Hepatocyte (in vitro differentiated cells): ENCODE measurements at regions not wholly inside any gene's neighbourhood (a gene's known extent, or its start where the extent isn't known, plus 50 kb on each side); places are given as distances from the start of the nearest gene placed in this dataset.

Experiments used
- DNase-seq: peaks from one replicate; pipeline ENCODE4 v3.0.0-alpha.2; 2016; ENCODE audit warnings: low spot score
- H2AFZ ChIP-seq: fragments of 200-600 bp; sonication (generic); 2 replicates; pipeline ENCODE4 v1.6.0; 2016; ENCODE audit warnings: antibody characterized with exemption, mild to moderate bottlenecking
- H3K27ac ChIP-seq: fragments of 200-600 bp; sonication (generic); 2 replicates; pipeline ENCODE4 v1.5.1; 2016; ENCODE audit warnings: mild to moderate bottlenecking
- H3K27me3 ChIP-seq: fragments of 200-600 bp; sonication (generic); 2 replicates; pipeline ENCODE4 v1.6.1; 2016
- H3K36me3 ChIP-seq: fragments of 200-600 bp; sonication (generic); replicated peaks from 2 replicates; pipeline ENCODE4 v1.5.1; 2016; ENCODE audit warnings: low read depth; ENCODE audit not compliant: insufficient read depth
- H3K4me1 ChIP-seq: fragments of 200-600 bp; sonication (generic); 2 replicates; pipeline ENCODE4 v1.5.1; 2016; ENCODE audit warnings: mild to moderate bottlenecking, moderate library complexity; ENCODE audit not compliant: insufficient read depth
- H3K4me2 ChIP-seq: fragments of 200-600 bp; sonication (generic); 2 replicates; pipeline ENCODE4 v1.6.0; 2016
- H3K4me3 ChIP-seq: fragments of 200-600 bp; sonication (generic); 2 replicates; pipeline ENCODE4 v1.5.1; 2016; ENCODE audit warnings: mild to moderate bottlenecking
- H3K79me2 ChIP-seq: fragments of 200-600 bp; sonication (generic); 2 replicates; pipeline ENCODE4 v1.6.0; 2017; ENCODE audit warnings: mild to moderate bottlenecking
- H3K9me2 ChIP-seq: fragments of 200-600 bp; sonication (generic); replicated peaks from 2 replicates; pipeline ENCODE4 v1.6.0; 2017; ENCODE audit warnings: mild to moderate bottlenecking; ENCODE audit not compliant: insufficient read depth
- H3K9me3 ChIP-seq: fragments of 200-600 bp; sonication (generic); 2 replicates; pipeline ENCODE4 v1.5.1; 2016; ENCODE audit warnings: low read depth, mild to moderate bottlenecking
- H4K20me1 ChIP-seq: fragments of 200-600 bp; sonication (generic); 2 replicates; pipeline ENCODE4 v1.6.0; 2016; ENCODE audit warnings: mild to moderate bottlenecking; ENCODE audit not compliant: insufficient read depth, poor library complexity, severe bottlenecking
- EZH2 ChIP-seq: fragments of 200-600 bp; sonication (generic); IDR thresholded peaks from 2 replicates; pipeline ENCODE4 v1.6.1; 2016; ENCODE audit warnings: antibody characterized with exemption, mild to moderate bottlenecking, borderline replicate concordance
- EZH2phosphoT487 ChIP-seq: fragments of 200-600 bp; sonication (generic); IDR thresholded peaks from one replicate; pipeline ENCODE4 v1.6.1; 2018; ENCODE audit warnings: antibody characterized with exemption, mild to moderate bottlenecking, low read depth, moderate library complexity; ENCODE audit not compliant: unreplicated experiment, severe bottlenecking
- WGBS: methylation state at CpG from one replicate; pipeline ENCODE4 v1.1.6; 2016; ENCODE audit warnings: low lambda C conversion rate; ENCODE audit errors: missing lambda C conversion rate; 5-methylcytosine and 5-hydroxymethylcytosine counted together
- TF ChIP-seq, protein P1 (sequence below): fragments of 200-600 bp; sonication (generic); IDR thresholded peaks from 2 replicates; pipeline ENCODE4 v1.5.1; 2016; ENCODE audit warnings: antibody characterized with exemption, mild to moderate bottlenecking; ENCODE audit not compliant: poor library complexity

DNA sequence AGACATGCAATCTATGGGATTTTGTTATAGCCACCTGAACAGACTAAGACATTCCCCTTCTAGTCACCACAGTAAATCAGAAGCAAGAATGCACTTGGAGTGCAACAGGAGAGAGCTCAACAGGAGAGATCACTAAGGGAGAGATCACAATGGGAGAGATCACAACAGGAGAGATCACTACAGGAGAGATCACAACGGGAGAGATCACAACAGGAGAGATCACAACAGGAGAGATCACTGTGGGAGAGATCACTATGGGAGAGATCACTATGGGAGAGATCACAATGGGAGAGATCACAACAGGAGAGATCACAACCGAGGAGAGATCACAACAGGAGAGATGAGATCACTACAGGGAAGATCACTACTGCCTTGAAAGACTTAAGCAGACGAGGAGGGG is 238.5 kb upstream of the PITRM1 start:
- Histone ChIP-seq H3K4me1 (no peaks in the 10 kb centered on the region), H3K27me3 (no peaks in the 10 kb centered on the region), H2AFZ (no peak overlapping the region), H3K9me3 (no peaks in the 10 kb centered on the region), H3K27ac (no peak overlapping the region), H3K9me2 (no peaks in the 10 kb centered on the region), H3K36me3 (no peaks in the 10 kb centered on the region), H3K79me2 (no peaks in the 10 kb centered on the region), H4K20me1 (no peaks in the 10 kb centered on the region), H3K4me2 (no peak overlapping the region), H3K4me3 (no peak overlapping the region)
- WGBS: 79% methylated on average over 3 of the region's 3 CpGs
- DNase-seq: no peak
- TF ChIP-seq, protein P1, sequence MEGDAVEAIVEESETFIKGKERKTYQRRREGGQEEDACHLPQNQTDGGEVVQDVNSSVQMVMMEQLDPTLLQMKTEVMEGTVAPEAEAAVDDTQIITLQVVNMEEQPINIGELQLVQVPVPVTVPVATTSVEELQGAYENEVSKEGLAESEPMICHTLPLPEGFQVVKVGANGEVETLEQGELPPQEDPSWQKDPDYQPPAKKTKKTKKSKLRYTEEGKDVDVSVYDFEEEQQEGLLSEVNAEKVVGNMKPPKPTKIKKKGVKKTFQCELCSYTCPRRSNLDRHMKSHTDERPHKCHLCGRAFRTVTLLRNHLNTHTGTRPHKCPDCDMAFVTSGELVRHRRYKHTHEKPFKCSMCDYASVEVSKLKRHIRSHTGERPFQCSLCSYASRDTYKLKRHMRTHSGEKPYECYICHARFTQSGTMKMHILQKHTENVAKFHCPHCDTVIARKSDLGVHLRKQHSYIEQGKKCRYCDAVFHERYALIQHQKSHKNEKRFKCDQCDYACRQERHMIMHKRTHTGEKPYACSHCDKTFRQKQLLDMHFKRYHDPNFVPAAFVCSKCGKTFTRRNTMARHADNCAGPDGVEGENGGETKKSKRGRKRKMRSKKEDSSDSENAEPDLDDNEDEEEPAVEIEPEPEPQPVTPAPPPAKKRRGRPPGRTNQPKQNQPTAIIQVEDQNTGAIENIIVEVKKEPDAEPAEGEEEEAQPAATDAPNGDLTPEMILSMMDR: no peak
- TF ChIP-seq EZH2: no peak
- no peak for TF ChIP-seq EZH2phosphoT487

DNA sequence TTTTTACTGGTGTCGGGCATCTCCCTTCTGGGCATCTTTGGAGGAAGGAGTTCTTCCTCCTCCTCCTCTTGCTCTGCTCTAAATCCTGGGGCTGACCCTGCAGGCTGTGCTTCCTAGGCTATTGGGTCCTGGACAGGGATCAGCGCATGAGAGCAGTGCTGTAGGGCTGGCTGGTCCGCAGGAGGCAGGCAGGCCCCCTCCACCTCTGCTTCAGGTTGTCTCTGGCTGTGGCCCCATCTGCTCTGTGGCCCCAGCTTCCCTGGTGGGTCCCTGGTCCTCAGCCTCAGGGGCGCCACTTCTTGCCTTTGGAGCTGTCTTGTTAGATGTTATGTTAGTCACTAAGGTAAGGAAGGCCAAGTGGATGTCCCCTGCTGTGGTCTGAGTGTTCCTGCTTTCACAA is 237.3 kb upstream of the PITRM1 start:
- WGBS: 96% methylated on average over 4 of the region's 4 CpGs
- Histone ChIP-seq H3K4me2 (no peak overlapping the region), H3K4me1 (no peaks in the 10 kb centered on the region), H3K9me3 (no peaks in the 10 kb centered on the region), H3K27me3 (no peaks in the 10 kb centered on the region), H3K27ac (no peak overlapping the region), H3K4me3 (no peak overlapping the region), H4K20me1 (no peaks in the 10 kb centered on the region), H3K79me2 (no peaks in the 10 kb centered on the region), H3K36me3 (no peaks in the 10 kb centered on the region), H3K9me2 (no peaks in the 10 kb centered on the region), H2AFZ (no peak overlapping the region)
- no peak for TF ChIP-seq EZH2phosphoT487
- no peak for TF ChIP-seq EZH2
- TF ChIP-seq, protein P1: no peak
- no peak for DNase-seq

DNA sequence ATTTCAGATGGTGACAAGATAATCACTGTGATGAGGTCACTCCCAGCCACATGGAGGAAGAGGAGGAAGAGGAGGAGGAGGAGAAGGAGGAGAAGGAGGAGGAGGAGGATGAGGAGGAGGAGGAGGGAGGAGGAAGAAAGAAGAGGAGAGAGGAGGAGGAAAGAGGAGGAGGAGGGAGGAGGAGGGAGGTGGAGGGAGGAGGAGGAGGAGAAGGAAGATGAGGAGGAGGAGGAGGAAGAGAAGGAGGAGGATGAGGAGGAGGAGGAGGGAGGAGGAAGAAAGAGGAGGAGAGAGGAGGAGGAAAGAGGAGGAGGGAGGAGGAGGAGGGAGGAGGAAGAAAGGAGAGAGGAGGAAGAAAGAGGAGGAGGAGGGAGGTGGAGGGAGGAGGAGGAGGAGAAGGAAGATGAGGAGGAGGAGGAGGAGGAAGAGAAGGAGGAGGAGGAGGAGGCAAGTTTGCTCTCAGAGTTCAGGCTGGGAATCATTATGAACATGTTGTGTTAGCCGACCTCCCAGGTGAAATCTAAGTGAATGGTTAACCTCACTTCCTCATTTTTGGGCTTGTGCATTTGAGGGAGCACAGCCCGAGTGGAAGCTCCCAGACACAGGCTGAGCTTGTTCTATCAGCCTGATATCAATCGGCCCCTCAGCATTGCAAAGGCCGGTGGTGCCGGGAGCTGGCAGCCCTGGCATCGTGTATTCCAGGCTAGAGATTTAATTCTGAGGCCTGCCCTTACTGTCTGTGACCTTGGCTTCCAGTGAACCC is 236.2 kb upstream of the PITRM1 start:
- Histone ChIP-seq H4K20me1 (no peaks in the 10 kb centered on the region), H3K9me2 (no peaks in the 10 kb centered on the region), H3K36me3 (no peaks in the 10 kb centered on the region), H3K4me2 (no peak overlapping the region), H3K4me3 (no peak overlapping the region), H3K27ac (no peak overlapping the region), H3K27me3 (no peaks in the 10 kb centered on the region), H3K9me3 (no peaks in the 10 kb centered on the region), H3K4me1 (no peaks in the 10 kb centered on the region), H3K79me2 (no peaks in the 10 kb centered on the region), H2AFZ (no peak overlapping the region)
- TF ChIP-seq EZH2phosphoT487 (no peak), EZH2 (no peak)
- TF ChIP-seq, protein P1: no peak
- WGBS: 79% methylated on average over 6 of the region's 6 CpGs
- no peak for DNase-seq
